ENCODE measurements at regions not wholly inside any gene's neighbourhood (a gene's known extent, or its start where the extent isn't known, plus 50 kb on each side); places are given as distances from the start of the nearest gene placed in this dataset.

DNA sequence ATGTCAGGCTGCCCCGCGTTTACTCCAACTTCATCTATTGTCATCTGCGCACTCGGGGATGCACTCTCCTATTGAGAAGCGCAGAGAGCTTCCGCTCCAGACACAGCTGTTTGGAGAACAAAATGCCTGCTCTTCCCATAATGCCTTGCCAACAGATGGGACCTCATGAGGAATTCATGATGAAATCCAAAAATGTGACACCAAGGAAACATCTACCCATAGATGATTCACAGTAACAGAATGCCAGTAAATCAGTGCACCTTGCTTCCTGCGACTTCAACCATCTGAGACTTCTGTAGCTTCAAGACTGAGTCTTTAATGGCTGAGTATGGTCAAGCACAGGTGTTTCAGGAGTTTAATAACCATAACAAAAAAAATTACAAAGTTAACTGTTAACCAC, 1144.9 kb upstream of the GOT2 start:
- Histone ChIP-seq H3K9me3 (no peaks in the 10 kb centered on the region), H3K4me1 (ENCODE audit: insufficient read depth) (no peaks in the 10 kb centered on the region), H3K27me3 (no peaks in the 10 kb centered on the region), H3K4me3 (no peak overlapping the region), H3K36me3 (no peaks in the 10 kb centered on the region), H3K27ac (no peak overlapping the region)
- WGBS, 3 donors, result 91 to 95% (median 94%) methylated on average over 7 of the region's 7 CpGs
- TF ChIP-seq EP300 (IDR thresholded peaks at IDR 0.05) (no peak), POLR2A (IDR thresholded peaks at IDR 0.05) (no peak)
- TF ChIP-seq, protein P1, sequence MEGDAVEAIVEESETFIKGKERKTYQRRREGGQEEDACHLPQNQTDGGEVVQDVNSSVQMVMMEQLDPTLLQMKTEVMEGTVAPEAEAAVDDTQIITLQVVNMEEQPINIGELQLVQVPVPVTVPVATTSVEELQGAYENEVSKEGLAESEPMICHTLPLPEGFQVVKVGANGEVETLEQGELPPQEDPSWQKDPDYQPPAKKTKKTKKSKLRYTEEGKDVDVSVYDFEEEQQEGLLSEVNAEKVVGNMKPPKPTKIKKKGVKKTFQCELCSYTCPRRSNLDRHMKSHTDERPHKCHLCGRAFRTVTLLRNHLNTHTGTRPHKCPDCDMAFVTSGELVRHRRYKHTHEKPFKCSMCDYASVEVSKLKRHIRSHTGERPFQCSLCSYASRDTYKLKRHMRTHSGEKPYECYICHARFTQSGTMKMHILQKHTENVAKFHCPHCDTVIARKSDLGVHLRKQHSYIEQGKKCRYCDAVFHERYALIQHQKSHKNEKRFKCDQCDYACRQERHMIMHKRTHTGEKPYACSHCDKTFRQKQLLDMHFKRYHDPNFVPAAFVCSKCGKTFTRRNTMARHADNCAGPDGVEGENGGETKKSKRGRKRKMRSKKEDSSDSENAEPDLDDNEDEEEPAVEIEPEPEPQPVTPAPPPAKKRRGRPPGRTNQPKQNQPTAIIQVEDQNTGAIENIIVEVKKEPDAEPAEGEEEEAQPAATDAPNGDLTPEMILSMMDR (IDR thresholded peaks at IDR 0.05), result no peak
- no peak for DNase-seq
- intact Hi-C loops (cut with DNase I), result no loop called here

DNA sequence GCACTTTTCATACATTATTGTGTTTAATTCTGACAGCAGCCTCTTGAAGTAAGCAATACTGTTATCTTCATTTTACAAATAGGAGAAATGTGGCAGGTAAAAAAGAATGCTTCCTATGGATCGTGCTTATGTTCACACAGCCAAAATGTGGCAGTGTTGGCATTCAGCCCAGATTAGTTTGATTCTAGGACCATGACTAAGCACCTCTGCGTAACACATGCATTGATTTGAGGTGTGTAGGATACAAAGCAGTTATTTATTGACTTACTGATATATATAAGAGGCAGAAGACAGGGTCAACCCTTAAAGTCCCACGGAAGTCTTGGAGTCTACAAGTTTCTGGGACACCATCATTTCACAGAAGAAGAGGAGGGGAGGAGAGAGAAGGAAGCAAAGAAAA, 1144.4 kb upstream of the GOT2 start:
- WGBS, 3 donors, result 12 to 23% (median 14%) methylated on average over 3 of the region's 3 CpGs
- Histone ChIP-seq H3K36me3 (no peaks in the 10 kb centered on the region), H3K27me3 (no peaks in the 10 kb centered on the region), H3K27ac (no peak overlapping the region), H3K4me1 (ENCODE audit: insufficient read depth) (no peaks in the 10 kb centered on the region), H3K9me3 (no peaks in the 10 kb centered on the region), H3K4me3 (no peak overlapping the region)
- intact Hi-C loops (cut with DNase I), result no loop called here
- no peak for DNase-seq
- TF ChIP-seq, protein P1 (IDR thresholded peaks at IDR 0.05), result no peak
- TF ChIP-seq EP300 (IDR thresholded peaks at IDR 0.05) (no peak), POLR2A (IDR thresholded peaks at IDR 0.05) (no peak)

DNA sequence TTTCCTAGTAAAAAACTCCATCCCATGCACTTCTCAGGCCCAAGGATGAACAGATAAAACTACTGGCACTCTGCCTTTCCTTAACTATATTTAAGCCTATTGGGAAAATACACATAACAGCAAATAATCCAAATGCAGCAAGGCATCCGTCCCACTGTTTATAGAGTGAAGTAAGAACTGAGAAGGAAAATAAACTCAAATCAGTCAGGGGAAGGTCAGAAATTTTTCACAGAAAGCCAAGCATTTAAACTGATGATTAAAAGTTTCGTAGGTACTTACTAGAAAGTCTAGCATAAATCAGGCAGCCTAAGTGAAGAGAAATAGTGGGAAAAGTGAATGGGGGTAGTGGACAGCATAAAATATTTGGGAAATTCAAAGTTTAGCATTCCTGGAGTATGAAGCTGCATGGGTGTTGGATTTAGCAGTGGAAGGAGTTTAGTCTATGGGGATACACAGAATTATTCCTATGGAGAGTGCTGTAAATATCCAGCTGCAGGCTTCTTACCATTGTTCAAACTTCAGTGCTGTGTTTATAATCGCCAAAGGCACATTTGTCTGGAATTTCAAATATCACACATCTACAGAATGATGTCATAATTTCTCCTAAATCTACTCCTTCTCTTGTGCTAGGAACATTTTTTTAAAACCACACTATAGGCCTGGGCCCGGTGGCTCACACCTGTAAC, 1131.0 kb upstream of the GOT2 start:
- Histone ChIP-seq H3K36me3 (no peaks in the 10 kb centered on the region), H3K4me3 (no peak overlapping the region), H3K9me3 (no peaks in the 10 kb centered on the region), H3K4me1 (ENCODE audit: insufficient read depth) (no peaks in the 10 kb centered on the region), H3K27ac (no peak overlapping the region), H3K27me3 (no peaks in the 10 kb centered on the region)
- no peak for DNase-seq
- WGBS, 3 donors, result 20 to 37% (median 34%) methylated on average over 4 of the region's 4 CpGs
- TF ChIP-seq, protein P1 (IDR thresholded peaks at IDR 0.05), result no peak
- TF ChIP-seq EP300 (IDR thresholded peaks at IDR 0.05), result no peak
- no peak for TF ChIP-seq POLR2A (IDR thresholded peaks at IDR 0.05)
- intact Hi-C loops (cut with DNase I), result no loop called here

DNA sequence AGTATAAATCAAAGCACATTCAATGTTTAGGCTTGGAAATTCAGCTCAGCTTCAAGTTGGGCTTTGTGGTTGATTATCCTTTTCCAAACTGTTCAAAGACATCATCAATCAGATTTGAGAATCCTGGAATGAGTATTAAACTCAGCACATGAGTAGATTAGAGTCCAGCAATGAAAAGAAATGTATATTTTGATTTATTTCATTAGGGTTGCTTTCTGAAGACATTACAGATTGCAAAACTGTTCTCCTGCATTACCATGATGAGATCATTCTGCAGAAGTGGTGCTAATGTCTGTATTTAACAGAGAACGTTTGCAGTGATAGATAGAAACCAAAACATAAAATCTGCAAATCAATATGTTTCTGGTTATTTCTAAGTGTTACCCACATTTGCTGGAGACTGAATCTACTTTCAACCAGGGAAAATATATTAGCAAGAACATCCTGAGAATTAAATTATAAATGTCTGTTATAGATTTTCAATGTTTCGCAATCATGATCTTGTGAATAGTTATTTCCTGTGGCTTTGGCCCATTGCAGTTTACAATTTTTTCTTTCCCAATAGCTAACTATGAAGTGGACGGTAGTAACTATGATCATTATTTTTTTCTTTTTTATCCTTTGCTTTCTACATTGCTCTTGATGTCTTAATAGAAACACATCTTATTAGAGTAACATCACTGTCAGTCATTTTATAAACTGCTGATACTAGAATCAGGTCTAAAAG, 1125.7 kb upstream of the GOT2 start:
- Histone ChIP-seq H3K4me3 (no peak overlapping the region), H3K9me3 (no peaks in the 10 kb centered on the region), H3K36me3 (no peaks in the 10 kb centered on the region), H3K4me1 (ENCODE audit: insufficient read depth) (no peaks in the 10 kb centered on the region), H3K27ac (no peak overlapping the region), H3K27me3 (no peaks in the 10 kb centered on the region)
- no peak for TF ChIP-seq POLR2A (IDR thresholded peaks at IDR 0.05)
- intact Hi-C loops (cut with DNase I), result no loop called here
- 57 to 64% (median 61%) methylated on average over 3 of the region's 3 CpGs for WGBS, 3 donors
- DNase-seq, result no peak

DNA sequence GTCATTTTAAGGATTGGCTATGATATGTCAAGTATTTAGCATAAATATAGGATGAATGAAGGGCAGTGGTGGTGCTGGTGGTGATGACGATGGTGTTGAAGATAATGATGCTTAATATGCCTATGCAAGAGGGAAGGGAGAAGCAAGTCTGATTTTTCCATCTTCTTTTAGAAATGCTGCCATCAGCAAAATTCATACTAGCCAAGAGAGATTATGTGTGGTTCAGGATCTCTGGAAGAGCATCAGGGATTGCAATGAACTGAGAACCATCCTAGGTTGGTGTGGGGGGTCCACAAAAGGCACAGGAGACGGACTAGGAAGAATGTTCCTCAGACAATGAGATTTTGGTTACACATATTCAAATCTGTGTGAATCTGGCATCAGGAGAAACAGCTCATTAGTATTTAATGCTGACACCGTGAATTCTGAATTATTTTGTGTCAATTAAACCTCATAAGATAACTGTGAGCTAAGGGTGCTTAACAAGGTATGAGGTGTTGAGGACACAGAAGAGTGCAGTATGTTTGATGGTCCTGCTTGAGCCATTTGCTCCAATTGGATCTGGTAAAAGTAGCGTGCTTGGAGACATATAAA, 1120.8 kb upstream of the GOT2 start:
- TF ChIP-seq POLR2A (IDR thresholded peaks at IDR 0.05), result no peak
- TF ChIP-seq, protein P1 (IDR thresholded peaks at IDR 0.05), result no peak
- no peak for TF ChIP-seq EP300 (IDR thresholded peaks at IDR 0.05)
- no peak for DNase-seq
- 71 to 73% (median 71%) methylated on average over 4 of the region's 4 CpGs for WGBS, 3 donors
- intact Hi-C loops (cut with DNase I), result no loop called here
- no peaks in the 10 kb centered on the region for H3K4me1 ChIP-seq (ENCODE audit: insufficient read depth)
- H3K4me3 ChIP-seq, result no peak overlapping the region
- H3K27me3 ChIP-seq, result no peaks in the 10 kb centered on the region
- H3K36me3 ChIP-seq, result no peaks in the 10 kb centered on the region
- H3K9me3 ChIP-seq, result no peaks in the 10 kb centered on the region
- H3K27ac ChIP-seq, result no peak overlapping the region

Data from ovary (tissue), 7 donors.